ENCODE measurements at regions not wholly inside any gene's neighbourhood (a gene's known extent, or its start where the extent isn't known, plus 50 kb on each side); places are given as distances from the start of the nearest gene placed in this dataset.

GRCh38 chr11:127281534-127281933, 281.0 kb upstream of the KIRREL3 start:
- H3K4me1 ChIP-seq (ENCODE audit: insufficient read depth, low read length, poor library complexity, severe bottlenecking), result peaks cover 33% of the 10 kb centered on the region
- no peak overlapping the region for H2AFZ ChIP-seq (ENCODE audit: low read length)
- H3K9me2 ChIP-seq (replicated peaks; ENCODE audit: low read depth, low read length), result no peaks in the 10 kb centered on the region
- H4K20me1 ChIP-seq (ENCODE audit: insufficient read depth, low read length, poor library complexity, severe bottlenecking), result no peaks in the 10 kb centered on the region
- no peaks in the 10 kb centered on the region for H3K36me3 ChIP-seq (ENCODE audit: insufficient read depth, low read length)
- no peak overlapping the region for H3K4me2 ChIP-seq (ENCODE audit: low read depth, low read length, poor library complexity, severe bottlenecking)
- H3K9me3 ChIP-seq (ENCODE audit: insufficient read depth, low read depth, low read length), result no peaks in the 10 kb centered on the region
- H3K79me2 ChIP-seq (ENCODE audit: insufficient read depth, low read length), result no peaks in the 10 kb centered on the region
- no peaks in the 10 kb centered on the region for H3K27me3 ChIP-seq (ENCODE audit: insufficient read depth, low read length, poor library complexity, severe bottlenecking)
- no peak overlapping the region for H3K4me3 ChIP-seq (ENCODE audit: low read length, poor library complexity, severe bottlenecking)
- no peaks in the 10 kb centered on the region for H3F3A ChIP-seq (ENCODE audit: low read depth)
- no peak for TF ChIP-seq EZH2phosphoT487 (IDR thresholded peaks at IDR 0.05; ENCODE audit: borderline replicate concordance)
- TF ChIP-seq CTCF (conservative IDR thresholded peaks at IDR 0.05; ENCODE audit: low read length), result no peak
- no peak overlapping the region for H3K9ac ChIP-seq (ENCODE audit: low read depth, low read length, poor library complexity, severe bottlenecking)

GRCh38 chr11:127275774-127276173, 275.2 kb upstream of the KIRREL3 start:
- Histone ChIP-seq H3K79me2 (ENCODE audit: insufficient read depth, low read length) (no peaks in the 10 kb centered on the region), H4K20me1 (ENCODE audit: insufficient read depth, low read length, poor library complexity, severe bottlenecking) (no peaks in the 10 kb centered on the region), H3K9me2 (replicated peaks; ENCODE audit: low read depth, low read length) (no peaks in the 10 kb centered on the region), H2AFZ (ENCODE audit: low read length) (no peak overlapping the region), H3K4me2 (ENCODE audit: low read depth, low read length, poor library complexity, severe bottlenecking) (peak overlapping the region; percentile 62), H3K27me3 (ENCODE audit: insufficient read depth, low read length, poor library complexity, severe bottlenecking) (no peaks in the 10 kb centered on the region), H3F3A (ENCODE audit: low read depth) (no peaks in the 10 kb centered on the region), H3K9ac (ENCODE audit: low read depth, low read length, poor library complexity, severe bottlenecking) (no peak overlapping the region), H3K4me1 (ENCODE audit: insufficient read depth, low read length, poor library complexity, severe bottlenecking) (peaks cover 25% of the 10 kb centered on the region), H3K4me3 (ENCODE audit: low read length, poor library complexity, severe bottlenecking) (peak overlapping the region; percentile 13), H3K9me3 (ENCODE audit: insufficient read depth, low read depth, low read length) (no peaks in the 10 kb centered on the region), H3K36me3 (ENCODE audit: insufficient read depth, low read length) (no peaks in the 10 kb centered on the region)
- no peak for TF ChIP-seq CTCF (conservative IDR thresholded peaks at IDR 0.05; ENCODE audit: low read length)
- no peak for TF ChIP-seq EZH2phosphoT487 (IDR thresholded peaks at IDR 0.05; ENCODE audit: borderline replicate concordance)

DNA sequence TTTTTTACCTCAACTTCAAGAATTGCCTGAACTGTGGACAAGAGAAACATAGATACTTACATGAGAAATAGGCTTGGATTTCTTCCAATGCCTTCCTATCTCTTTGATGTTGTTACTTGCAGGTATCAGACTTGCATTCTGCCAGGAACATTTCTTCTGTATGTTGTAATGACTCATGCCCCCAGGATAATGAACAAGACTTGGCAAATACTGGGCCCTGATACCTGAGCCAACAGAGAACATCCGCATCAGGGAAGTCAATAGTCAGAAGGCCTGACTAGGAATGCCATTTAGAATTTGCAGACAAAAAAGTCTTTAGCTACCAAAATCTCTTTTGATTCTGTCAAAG, 273.7 kb upstream of the KIRREL3 start:
- Histone ChIP-seq H3K9me3 (ENCODE audit: insufficient read depth, low read depth, low read length) (no peaks in the 10 kb centered on the region), H3K9ac (ENCODE audit: low read depth, low read length, poor library complexity, severe bottlenecking) (no peak overlapping the region), H3K27me3 (ENCODE audit: insufficient read depth, low read length, poor library complexity, severe bottlenecking) (no peaks in the 10 kb centered on the region), H3F3A (ENCODE audit: low read depth) (no peaks in the 10 kb centered on the region), H3K9me2 (replicated peaks; ENCODE audit: low read depth, low read length) (no peaks in the 10 kb centered on the region), H3K4me1 (ENCODE audit: insufficient read depth, low read length, poor library complexity, severe bottlenecking) (peaks cover 21% of the 10 kb centered on the region), H3K4me3 (ENCODE audit: low read length, poor library complexity, severe bottlenecking) (no peak overlapping the region), H3K36me3 (ENCODE audit: insufficient read depth, low read length) (no peaks in the 10 kb centered on the region), H4K20me1 (ENCODE audit: insufficient read depth, low read length, poor library complexity, severe bottlenecking) (no peaks in the 10 kb centered on the region), H2AFZ (ENCODE audit: low read length) (no peak overlapping the region), H3K4me2 (ENCODE audit: low read depth, low read length, poor library complexity, severe bottlenecking) (no peak overlapping the region), H3K79me2 (ENCODE audit: insufficient read depth, low read length) (no peaks in the 10 kb centered on the region)
- TF ChIP-seq CTCF (conservative IDR thresholded peaks at IDR 0.05; ENCODE audit: low read length) (no peak), EZH2phosphoT487 (IDR thresholded peaks at IDR 0.05; ENCODE audit: borderline replicate concordance) (no peak)
